M059J (cell line): ENCODE measurements at regions not wholly inside any gene's neighbourhood (a gene's known extent, or its start where the extent isn't known, plus 50 kb on each side); places are given as distances from the start of the nearest gene placed in this dataset.

Source experiments
- DNase-seq: peaks from one replicate; pipeline ENCODE4 v3.0.0-alpha.2; 2012; ENCODE audit warnings: low read depth

DNA sequence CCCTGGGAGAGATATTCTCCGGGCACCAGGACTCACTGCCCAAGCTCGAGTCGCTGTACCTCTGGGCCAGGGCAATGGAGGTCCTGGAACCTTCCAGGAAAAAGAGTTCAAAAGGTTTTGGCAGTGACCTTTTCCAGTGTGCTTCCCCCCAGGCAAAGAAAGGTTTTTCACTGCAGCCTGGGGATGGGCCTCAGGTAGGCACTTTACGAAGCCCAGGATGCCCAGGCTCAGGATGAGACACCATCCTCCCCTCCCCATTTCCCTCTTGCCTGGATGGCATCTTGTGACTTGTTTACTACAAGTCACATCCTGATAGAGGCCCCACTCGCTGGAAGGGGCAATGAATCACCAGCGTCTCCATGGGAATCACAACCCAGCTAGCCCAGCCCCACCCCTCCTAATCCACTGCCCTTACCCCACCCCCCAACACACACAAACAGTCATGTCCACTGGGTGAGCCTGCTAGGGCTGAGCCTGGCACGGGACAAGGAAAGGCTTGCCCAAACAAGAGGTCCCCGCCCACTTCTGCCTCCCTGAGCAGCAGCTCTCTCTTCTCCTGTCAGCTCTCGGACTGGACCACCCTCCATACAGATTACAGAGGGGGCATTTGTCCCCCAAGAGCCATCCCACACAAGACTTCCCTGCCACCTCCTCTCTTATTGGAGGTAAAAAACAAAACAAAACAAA lies 93.8 kb upstream of the SMNDC1 start:
- peak; percentile 99 for DNase-seq

DNA sequence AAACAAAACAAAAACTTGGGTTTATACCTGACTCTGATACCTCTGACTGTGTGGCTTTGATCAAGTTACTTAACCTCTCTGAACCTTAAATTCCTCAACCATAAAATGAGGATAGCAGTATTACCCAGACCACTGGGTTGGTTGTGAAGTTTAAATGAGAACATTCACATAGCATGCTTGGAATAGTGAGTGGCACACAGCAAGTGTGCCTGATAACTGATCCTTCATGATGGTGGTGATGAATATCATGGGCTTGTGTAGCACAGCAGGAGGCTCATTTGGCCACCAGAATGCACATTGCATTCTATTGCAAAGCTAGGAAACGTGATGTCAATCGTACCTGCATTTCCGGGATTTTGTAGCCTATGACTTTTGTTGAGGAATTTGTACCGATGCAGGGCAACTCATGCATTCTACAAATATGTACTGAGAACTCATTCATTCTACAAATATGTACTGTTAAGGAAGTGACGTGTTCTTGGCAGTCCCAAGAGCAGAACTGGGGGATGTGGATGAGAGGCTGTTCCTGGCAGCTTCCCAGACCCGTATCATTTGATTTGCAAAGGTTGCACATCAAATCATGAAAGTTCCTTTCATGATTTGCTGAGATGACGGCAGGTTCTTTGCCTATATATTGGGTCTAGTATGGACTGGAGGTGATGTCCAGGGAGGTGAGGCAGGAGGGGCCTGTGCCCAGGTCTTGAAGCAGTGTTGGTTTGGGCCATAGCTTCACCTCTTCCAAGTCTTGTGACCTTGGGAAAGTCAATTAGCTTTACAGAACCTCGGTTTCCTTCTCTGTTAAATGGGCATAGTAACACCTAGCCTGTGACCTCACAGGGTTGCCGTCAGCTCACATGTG lies 94.6 kb upstream of the SMNDC1 start:
- DNase-seq: peak; percentile 98

- DNase-seq: no peak
These were observed 95.5 kb upstream of the SMNDC1 start for GRCh38 chr10:110399965-110400933.

- DNase-seq: no peak
These were observed 96.2 kb upstream of the DUSP5 start for GRCh38 chr10:110401401-110402076.

DNA sequence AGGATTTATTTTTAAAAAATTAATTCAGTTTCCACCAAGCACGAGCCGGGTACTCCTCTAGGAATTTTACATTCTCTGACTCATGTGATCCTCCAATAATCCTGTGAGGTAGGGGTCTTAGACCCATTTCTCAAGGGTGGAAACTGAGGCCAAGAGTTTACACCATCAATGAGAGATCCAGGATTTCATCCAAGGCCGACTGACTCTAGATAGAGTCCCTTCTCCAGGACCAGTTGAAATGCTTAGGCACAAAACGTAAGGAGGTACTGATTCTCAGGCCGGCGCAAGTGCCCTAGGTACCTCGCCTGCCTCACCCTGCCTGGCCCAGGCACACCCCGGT lies 95.7 kb upstream of the DUSP5 start:
- DNase-seq: no peak

GRCh38 chr10:110403593-110403992 lies 94.1 kb upstream of the DUSP5 start:
- DNase-seq: no peak

DNA sequence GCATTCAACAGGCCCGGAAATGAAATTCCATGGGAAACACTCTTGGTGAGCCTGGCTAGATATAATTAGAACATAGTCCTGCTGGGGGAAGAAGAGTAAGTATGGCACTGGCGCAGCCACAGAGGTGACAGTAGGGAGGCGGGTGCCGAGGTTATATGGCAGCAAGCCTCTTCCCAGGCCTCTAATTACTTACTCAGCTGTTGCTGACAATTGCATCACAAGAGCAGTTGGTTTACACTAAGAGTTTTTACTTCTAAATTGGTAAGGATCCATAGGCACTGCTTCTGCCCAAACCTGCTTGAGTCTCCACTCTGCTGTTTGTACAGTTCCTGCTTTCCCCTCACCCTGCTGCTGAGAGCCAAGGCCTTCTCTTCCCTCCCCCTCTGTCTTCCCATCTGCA lies 93.3 kb upstream of the DUSP5 start:
- no peak for DNase-seq

- no peak for DNase-seq
These were observed 92.9 kb upstream of the DUSP5 start for GRCh38 chr10:110404825-110405224.

GRCh38 chr10:110405380-110405779 lies 92.3 kb upstream of the DUSP5 start:
- no peak for DNase-seq

GRCh38 chr10:110407301-110408170 lies 90.2 kb upstream of the DUSP5 start:
- DNase-seq: peak; percentile 73

DNA sequence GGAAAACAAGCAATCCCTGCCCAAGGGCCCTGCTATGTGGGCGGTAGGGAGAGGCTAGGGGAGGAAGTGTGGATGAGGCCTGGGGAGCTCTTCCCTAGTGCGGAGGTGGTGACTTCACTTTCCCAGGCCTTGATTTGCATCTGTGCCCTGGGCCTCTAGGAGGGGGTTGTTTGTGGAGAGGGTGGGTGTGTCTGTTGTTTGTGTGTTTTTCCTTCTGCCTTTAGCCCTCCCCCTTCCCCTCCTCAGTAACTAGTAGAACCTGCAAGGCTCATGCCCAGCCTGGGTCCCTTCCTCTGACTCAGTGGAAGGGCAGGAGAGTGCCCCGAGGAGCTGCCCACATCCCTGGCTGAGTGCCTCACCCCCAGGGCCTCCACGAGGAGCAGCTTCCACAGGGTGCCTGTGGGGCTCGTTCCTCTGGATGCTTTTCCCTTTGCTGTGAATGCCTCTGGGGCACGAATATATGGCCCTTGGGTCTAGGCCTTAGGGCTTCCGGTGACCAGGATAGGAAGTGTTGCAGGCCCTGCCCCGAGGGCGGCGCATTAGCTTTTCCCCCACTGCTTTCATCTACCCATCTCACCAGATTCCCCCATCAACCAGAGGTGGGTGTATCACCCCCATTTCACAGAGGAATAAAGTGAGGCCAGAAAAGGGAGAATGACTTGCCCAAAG lies 89.4 kb upstream of the DUSP5 start:
- peak; percentile 92 for DNase-seq

DNA sequence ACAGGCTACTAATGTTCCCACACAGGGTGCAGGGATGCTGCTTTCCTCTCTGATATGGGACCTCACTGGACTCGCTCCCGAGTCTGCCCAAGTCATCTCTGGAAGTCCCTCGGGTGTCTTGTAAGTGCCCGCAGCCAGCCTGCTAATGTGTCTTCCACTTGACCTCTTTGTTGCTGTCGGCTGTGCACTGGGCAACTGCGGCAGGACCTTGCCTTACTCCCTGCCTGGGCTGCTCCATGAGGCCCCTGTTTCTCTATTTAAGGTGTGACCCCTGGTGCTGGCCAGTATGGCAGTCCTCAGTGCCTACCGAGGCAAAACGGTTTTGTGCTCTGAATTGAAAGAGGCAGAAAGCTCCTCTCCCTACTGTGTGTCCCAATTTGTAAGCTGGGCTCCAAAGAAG lies 88.8 kb upstream of the DUSP5 start:
- no peak for DNase-seq

DNA sequence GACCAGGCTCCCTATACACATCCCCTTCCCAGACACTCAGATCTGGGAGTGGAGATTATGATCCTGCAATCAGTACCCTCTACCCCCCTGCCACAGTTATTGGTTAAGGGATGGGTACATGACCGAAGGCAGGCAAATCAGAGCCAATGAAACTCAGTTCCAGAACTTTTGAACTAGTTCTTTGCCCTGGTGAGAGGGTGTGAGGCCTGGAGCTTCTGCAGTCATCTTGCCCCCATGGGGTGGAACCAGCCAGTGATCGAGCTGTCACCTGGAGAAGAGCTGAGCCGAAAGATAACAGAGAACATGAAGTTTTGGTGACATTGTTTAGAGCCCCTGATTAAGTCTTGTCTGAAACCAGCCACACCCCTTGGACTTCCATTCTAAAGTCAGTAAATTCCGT lies 88.2 kb upstream of the DUSP5 start:
- no peak for DNase-seq

DNA sequence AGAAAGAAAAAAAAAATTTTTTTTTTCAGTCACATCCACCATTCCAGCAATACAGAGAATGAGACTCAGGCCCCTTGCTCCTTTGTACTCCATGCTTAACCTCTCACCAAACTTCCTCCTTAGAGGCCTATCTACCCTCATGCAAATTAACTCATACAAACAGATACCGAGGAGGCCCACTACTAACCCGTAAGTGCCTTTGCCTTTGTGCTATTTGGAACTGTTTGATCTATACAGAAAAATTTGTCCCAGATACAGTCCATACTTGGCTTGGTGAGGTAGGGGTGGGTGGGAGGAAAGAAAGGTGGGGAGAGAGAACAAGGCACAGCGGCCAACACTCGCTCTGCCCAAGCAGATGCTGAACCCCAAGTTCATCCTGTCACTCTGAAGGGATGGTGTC lies 87.8 kb upstream of the DUSP5 start:
- no peak for DNase-seq

GRCh38 chr10:110410329-110411046 lies 87.2 kb upstream of the DUSP5 start:
- peak; percentile 98 for DNase-seq

DNA sequence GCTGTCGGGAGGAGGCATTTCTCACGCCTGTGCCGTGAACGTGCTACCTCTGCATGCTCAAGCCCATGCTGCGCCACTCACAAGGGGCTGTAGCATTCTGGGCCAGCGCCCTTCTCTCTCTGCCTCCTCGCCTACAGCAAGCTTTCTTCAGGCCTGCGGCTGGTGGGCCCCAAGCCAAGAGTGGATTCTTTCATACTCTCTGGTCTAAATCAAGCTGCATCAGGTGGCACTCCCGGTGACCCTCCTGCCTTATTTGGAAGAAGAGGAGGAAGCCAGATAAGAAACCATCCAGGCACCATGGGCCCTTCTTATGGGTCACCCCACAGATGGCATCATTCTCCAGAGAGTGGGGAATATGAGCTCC lies 86.7 kb upstream of the DUSP5 start:
- peak; percentile 87 for DNase-seq

- peak; percentile 29 for DNase-seq
These were observed 84.5 kb upstream of the DUSP5 start for GRCh38 chr10:110413049-110413783.

DNA sequence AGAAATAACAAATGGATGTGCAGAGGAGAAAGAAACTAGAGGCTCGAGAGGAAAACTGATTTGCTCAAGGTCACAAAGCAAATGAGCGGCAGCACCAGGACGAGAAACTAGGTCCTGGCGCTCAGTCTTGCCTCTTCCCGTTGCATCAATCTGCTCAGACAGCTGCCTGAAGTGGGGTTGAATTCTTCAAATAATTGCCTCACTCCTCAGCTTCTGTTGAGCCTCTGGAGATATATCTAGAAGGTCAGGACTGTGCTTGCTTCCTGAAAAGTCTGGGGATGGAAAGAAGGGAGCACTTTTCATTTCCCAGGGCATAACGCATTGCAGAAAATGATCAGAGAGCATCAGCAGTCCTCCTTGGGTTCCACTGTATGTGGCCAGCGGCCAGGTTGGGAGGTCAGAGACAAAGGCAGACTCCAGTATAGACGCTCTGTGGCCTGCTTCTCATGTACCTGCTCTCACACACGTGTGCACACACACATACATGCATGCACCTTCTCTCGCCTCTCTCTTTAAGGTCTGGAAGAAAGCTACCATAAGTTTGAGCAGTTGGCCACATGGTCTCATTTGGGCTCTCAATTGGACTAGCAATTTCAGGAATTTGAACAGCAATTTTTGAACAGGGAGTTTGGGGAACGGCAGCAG lies 83.7 kb upstream of the DUSP5 start:
- peak; percentile 32 for DNase-seq
